ENCODE measurements at regions not wholly inside any gene's neighbourhood (a gene's known extent, or its start where the extent isn't known, plus 50 kb on each side); places are given as distances from the start of the nearest gene placed in this dataset.

DNA sequence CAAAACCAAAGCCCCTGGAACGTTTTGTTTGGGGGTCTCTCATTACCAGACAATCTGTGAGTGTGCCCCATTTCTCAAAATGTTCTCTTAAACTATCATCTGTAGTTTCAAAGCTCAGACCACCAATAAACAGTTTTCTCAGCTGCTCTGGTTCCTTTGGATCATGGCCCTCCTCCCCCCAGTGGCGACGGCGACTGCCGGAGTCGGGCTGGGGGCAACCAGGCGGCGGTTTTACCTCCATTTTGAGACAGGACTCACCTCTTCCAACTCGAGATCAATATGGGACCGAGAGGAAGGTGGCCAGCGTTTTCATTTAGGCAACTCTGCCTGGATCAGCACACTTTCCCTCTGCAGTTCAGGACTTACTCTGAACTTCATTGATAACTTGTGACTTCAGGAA lies 141.5 kb upstream of the ZNF32 start:
- TF ChIP-seq CTCF (IDR thresholded peaks at IDR 0.05 in 8 of 11, conservative IDR thresholded peaks at IDR 0.05 in 3 of 11) = no peak
- TF ChIP-seq POLR2A (IDR thresholded peaks at IDR 0.05) = no peak
- no peak for TF ChIP-seq POLR2AphosphoS5 (IDR thresholded peaks at IDR 0.05)
